CD4-positive, CD25-positive, alpha-beta regulatory T cell (primary cell): ENCODE measurements at regions not wholly inside any gene's neighbourhood (a gene's known extent, or its start where the extent isn't known, plus 50 kb on each side); places are given as distances from the start of the nearest gene placed in this dataset.

Experiments used
- ATAC-seq, 2 donors: fragments of 150-1000 bp; cut with Tn5 transposase; one replicate each; pipeline ENCODE4 v1.10.0; 2021; ENCODE audit warnings: low read depth in 2 of 2, moderate number of reproducible peaks in 2 of 2, moderate library complexity in 1 of 2
- DNase-seq, 3 donors: peaks; one replicate each; pipeline versions ENCODE4 v3.0.0 to v3.0.0-alpha.2; 2012 to 2022; ENCODE audit warnings: mixed read lengths in 1 of 3
- H3K27ac ChIP-seq: one replicate; pipeline ENCODE4 v1.7.0; 2013; ENCODE audit warnings: mild to moderate bottlenecking, low read length; ENCODE audit not compliant: insufficient read depth, poor library complexity, severe bottlenecking
- H3K27me3 ChIP-seq: one replicate; pipeline ENCODE4 v1.7.0; 2013; ENCODE audit warnings: low read length; ENCODE audit not compliant: control insufficient read depth, insufficient read depth
- H3K36me3 ChIP-seq: one replicate; pipeline ENCODE4 v1.7.0; 2013; ENCODE audit warnings: mild to moderate bottlenecking, low read length, moderate library complexity; ENCODE audit not compliant: control insufficient read depth, insufficient read depth
- H3K4me1 ChIP-seq: 2 replicates; pipeline ENCODE4 v1.7.0; 2013; ENCODE audit warnings: mild to moderate bottlenecking, low read length; ENCODE audit not compliant: insufficient read depth, control insufficient read depth, poor library complexity, severe bottlenecking
- H3K4me3 ChIP-seq: one replicate; pipeline ENCODE4 v1.7.0; 2013; ENCODE audit warnings: low read depth, mild to moderate bottlenecking, low read length, moderate library complexity
- H3K9me3 ChIP-seq, 2 experiments: 1 replicate in 1 of 2; 2 replicates in 1 of 2; pipeline ENCODE4 v1.7.0; 2013; ENCODE audit warnings: low read length in 2 of 2, mild to moderate bottlenecking in 1 of 2, moderate library complexity in 1 of 2; ENCODE audit not compliant: control insufficient read depth in 2 of 2
- H3K27ac Mint-ChIP-seq, 3 donors: one replicate each; pipeline ENCODE4 v1.8.0; 2020 to 2022; ENCODE audit warnings: mild to moderate bottlenecking in 3 of 3, mixed read lengths in 3 of 3, moderate library complexity in 2 of 3
- H3K27me3 Mint-ChIP-seq: one replicate; pipeline ENCODE4 v1.8.0; 2022; ENCODE audit warnings: mild to moderate bottlenecking, mixed read lengths
- H3K36me3 Mint-ChIP-seq: one replicate; pipeline ENCODE4 v1.8.0; 2020; ENCODE audit warnings: mixed read lengths
- H3K4me1 Mint-ChIP-seq, 4 donors: one replicate each; pipeline ENCODE4 v1.8.0; 2020 to 2022; ENCODE audit warnings: mixed read lengths in 4 of 4, mild to moderate bottlenecking in 1 of 4
- H3K4me3 Mint-ChIP-seq, 4 donors: one replicate each; pipeline ENCODE4 v1.8.0; 2020 to 2022; ENCODE audit warnings: mild to moderate bottlenecking in 4 of 4, mixed read lengths in 4 of 4, moderate library complexity in 3 of 4
- H3K9me3 Mint-ChIP-seq, 7 donors: one replicate each; pipeline ENCODE4 v1.8.0; 2020 to 2022; ENCODE audit warnings: mixed read lengths in 7 of 7, mild to moderate bottlenecking in 3 of 7, moderate library complexity in 2 of 7

- H3K36me3 Mint-ChIP-seq = no peaks in the 10 kb centered on the region
- ATAC-seq (no peak), DNase-seq (no peak)
- H3K9me3 ChIP-seq = no peaks in the 10 kb centered on the region
- no peaks in the 10 kb centered on the region for H3K9me3 Mint-ChIP-seq
- no peaks in the 10 kb centered on the region for H3K4me1 ChIP-seq
- H3K27me3 ChIP-seq = no peaks in the 10 kb centered on the region
- peaks cover 0 to 12% (median 7%) of the 10 kb centered on the region in 4 donors for H3K4me1 Mint-ChIP-seq
- H3K36me3 ChIP-seq = no peaks in the 10 kb centered on the region
- peak overlapping the region in 3 of 4 donors; percentile 22 to 25 (median 24) for H3K4me3 Mint-ChIP-seq
- H3K4me3 ChIP-seq = no peak overlapping the region
- H3K27me3 Mint-ChIP-seq = no peaks in the 10 kb centered on the region
- H3K27ac Mint-ChIP-seq = no peak overlapping the region
- H3K27ac ChIP-seq = no peak overlapping the region
These were observed 67.0 kb upstream of the SERTAD2 start for GRCh38 chr2:64720535-64721319.

GRCh38 chr2:64721320-64721623 is 67.6 kb upstream of the SERTAD2 start:
- H3K9me3 Mint-ChIP-seq = no peaks in the 10 kb centered on the region
- Histone ChIP-seq H3K36me3 (no peaks in the 10 kb centered on the region), H3K27me3 (no peaks in the 10 kb centered on the region), H3K4me1 (peaks cover 3% of the 10 kb centered on the region), H3K9me3 (no peaks in the 10 kb centered on the region), H3K4me3 (no peak overlapping the region), H3K27ac (no peak overlapping the region)
- H3K27me3 Mint-ChIP-seq = no peaks in the 10 kb centered on the region
- no peaks in the 10 kb centered on the region for H3K36me3 Mint-ChIP-seq
- DNase-seq (no peak), ATAC-seq (no peak)
- no peak overlapping the region for H3K27ac Mint-ChIP-seq
- H3K4me3 Mint-ChIP-seq = peak overlapping the region in 3 of 4 donors; percentile 22 to 25 (median 24)
- H3K4me1 Mint-ChIP-seq = peaks cover 0 to 12% (median 10%) of the 10 kb centered on the region in 4 donors

DNA sequence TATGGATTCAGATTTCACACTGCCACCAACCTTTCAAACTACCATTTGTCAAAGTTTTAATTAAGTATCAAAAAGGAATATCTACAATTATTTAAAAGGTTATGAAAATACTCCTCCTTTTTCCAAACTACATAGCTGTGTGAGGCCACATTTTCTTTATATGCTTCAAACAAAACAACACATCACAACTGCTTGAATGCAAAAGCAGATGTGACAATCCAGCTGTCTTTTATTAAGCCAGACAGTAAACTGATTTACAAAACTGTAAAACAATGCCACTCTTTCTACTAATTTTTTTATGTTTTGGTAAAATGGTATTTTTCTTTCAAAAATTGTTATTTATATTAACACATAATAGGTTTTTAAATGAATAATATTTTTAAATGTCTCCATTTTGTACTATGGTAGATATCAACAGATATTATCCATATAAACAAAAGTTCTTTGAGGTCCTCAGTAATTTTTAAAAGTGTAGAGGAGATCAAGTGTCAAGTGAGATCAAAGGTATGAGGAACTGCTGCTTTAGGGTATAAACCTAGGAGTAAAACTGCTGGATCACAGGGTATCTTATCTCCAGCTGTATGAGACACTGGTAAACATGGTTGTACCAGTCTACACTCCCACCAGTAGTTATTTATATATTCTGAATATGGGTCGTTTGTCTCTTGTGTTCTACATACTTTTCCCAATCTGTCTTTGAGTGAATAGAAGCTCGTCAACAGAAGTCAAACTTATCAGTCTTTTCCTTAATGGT is 68.8 kb upstream of the SERTAD2 start:
- Histone ChIP-seq H3K27ac (no peak overlapping the region), H3K27me3 (no peaks in the 10 kb centered on the region), H3K4me1 (peaks cover 14% of the 10 kb centered on the region), H3K36me3 (no peaks in the 10 kb centered on the region), H3K4me3 (no peak overlapping the region), H3K9me3 (no peaks in the 10 kb centered on the region)
- Mint-ChIP-seq H3K4me3 (no peak overlapping the region), H3K27me3 (no peaks in the 10 kb centered on the region), H3K27ac (no peak overlapping the region), H3K4me1 (peaks cover 9 to 22% (median 18%) of the 10 kb centered on the region in 4 donors), H3K9me3 (no peaks in the 10 kb centered on the region), H3K36me3 (no peaks in the 10 kb centered on the region)
- no peak for ATAC-seq
- no peak for DNase-seq

DNA sequence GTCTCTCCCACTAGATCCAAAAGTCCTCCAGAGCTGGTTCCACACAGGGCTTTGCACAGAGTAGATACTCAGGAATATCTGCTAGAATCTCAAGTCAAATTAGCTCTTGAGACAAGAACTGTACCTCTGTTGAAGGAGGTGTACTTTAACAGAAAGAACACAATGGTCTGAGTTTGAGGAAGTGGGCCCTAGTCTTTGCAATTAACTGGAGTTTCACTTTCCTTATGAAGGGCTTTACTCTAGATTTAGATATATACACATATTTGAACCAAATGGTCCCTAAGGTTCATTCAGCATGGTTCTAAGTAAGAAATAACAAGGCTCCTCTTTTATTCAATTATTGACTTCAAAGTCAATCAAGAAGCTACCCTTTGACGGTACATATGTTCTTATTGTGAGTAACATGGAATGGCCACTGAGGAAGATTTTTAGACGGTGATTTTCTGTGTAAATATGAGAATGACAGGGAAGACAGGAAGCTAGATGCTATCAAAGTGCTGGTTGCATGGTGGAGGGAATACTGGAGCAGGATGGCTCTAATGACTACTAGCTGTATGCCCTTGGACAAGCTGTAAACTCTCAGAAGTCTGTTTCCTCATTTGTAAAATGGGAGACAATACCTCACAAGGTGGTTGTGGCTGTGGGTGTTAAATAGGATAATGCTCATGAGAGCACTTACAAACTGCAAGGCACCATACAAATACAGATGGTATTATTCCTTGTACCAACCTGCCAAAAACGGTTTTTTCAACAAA is 73.5 kb upstream of the SERTAD2 start:
- DNase-seq (peak in 2 of 3 donors; percentile 41 to 80), ATAC-seq (peak; percentile 76 to 79)
- H3K27ac ChIP-seq = peak overlapping the region; percentile 61
- H3K9me3 Mint-ChIP-seq = no peaks in the 10 kb centered on the region
- H3K36me3 Mint-ChIP-seq = no peaks in the 10 kb centered on the region
- H3K4me3 ChIP-seq = peak overlapping the region; percentile 77
- H3K27me3 Mint-ChIP-seq = no peaks in the 10 kb centered on the region
- H3K4me1 ChIP-seq = peaks cover 30% of the 10 kb centered on the region
- H3K27ac Mint-ChIP-seq = peak overlapping the region; percentile 89 to 93 (median 93)
- peaks cover 25 to 51% (median 43%) of the 10 kb centered on the region in 4 donors for H3K4me1 Mint-ChIP-seq
- H3K4me3 Mint-ChIP-seq = peak overlapping the region; percentile 27 to 82 (median 70)
- H3K36me3 ChIP-seq = no peaks in the 10 kb centered on the region
- H3K27me3 ChIP-seq = no peaks in the 10 kb centered on the region
- H3K9me3 ChIP-seq = no peaks in the 10 kb centered on the region

DNA sequence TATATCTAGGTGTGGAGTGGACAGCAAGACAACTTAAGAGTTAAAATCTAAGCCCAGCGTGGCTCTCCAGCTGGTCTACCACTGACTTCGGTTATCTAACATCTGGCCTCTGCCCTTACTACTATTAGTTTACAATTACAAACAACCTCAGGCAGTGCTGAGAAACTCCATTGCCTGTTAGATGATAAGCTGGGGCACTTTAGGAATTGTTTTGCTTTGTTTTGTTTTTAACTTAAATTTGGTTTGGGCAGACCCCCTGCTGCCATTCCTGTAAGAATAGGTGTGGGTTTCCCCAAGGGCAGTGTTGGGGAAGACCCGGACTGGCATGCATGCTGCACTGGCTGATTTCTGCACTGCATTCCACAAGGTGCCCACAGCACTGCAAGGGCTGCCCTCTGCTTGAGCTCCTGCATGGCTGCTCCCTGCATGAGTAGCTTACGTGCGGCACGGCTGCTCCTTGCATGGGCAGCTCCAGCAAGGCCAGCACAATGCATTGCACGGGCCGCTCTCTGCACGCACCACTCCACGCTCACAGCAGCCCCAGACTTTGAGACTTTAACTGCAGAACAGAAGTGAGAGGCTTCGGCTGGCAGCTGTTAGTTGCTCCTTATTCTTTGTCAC is 74.2 kb upstream of the SERTAD2 start:
- Mint-ChIP-seq H3K27ac (peak overlapping the region; percentile 89 to 93 (median 93)), H3K36me3 (no peaks in the 10 kb centered on the region), H3K4me1 (peaks cover 25 to 51% (median 43%) of the 10 kb centered on the region in 4 donors), H3K27me3 (no peaks in the 10 kb centered on the region), H3K9me3 (no peaks in the 10 kb centered on the region), H3K4me3 (peak overlapping the region; percentile 24 to 82 (median 48))
- ATAC-seq (no peak), DNase-seq (peak in 1 of 3 donors; percentile 15)
- Histone ChIP-seq H3K27me3 (no peaks in the 10 kb centered on the region), H3K27ac (peak overlapping the region; percentile 61), H3K36me3 (no peaks in the 10 kb centered on the region), H3K4me1 (peaks cover 30% of the 10 kb centered on the region), H3K4me3 (peak overlapping the region; percentile 77), H3K9me3 (no peaks in the 10 kb centered on the region)

- no peaks in the 10 kb centered on the region for H3K27me3 Mint-ChIP-seq
- H3K9me3 Mint-ChIP-seq = no peaks in the 10 kb centered on the region
- no peaks in the 10 kb centered on the region for H3K27me3 ChIP-seq
- H3K36me3 ChIP-seq = no peaks in the 10 kb centered on the region
- H3K9me3 ChIP-seq = no peaks in the 10 kb centered on the region
- ATAC-seq (peak; percentile 42 to 45), DNase-seq (peak; percentile 11 to 64 (median 38))
- peaks cover 25 to 52% (median 46%) of the 10 kb centered on the region in 4 donors for H3K4me1 Mint-ChIP-seq
- H3K27ac Mint-ChIP-seq = peak overlapping the region; percentile 95 to 98 (median 96)
- H3K4me1 ChIP-seq = peaks cover 30% of the 10 kb centered on the region
- peak overlapping the region; percentile 74 for H3K27ac ChIP-seq
- peaks cover 8% of the 10 kb centered on the region for H3K36me3 Mint-ChIP-seq
- peak overlapping the region; percentile 70 to 96 (median 88) for H3K4me3 Mint-ChIP-seq
- H3K4me3 ChIP-seq = peak overlapping the region; percentile 87
These were observed 77.0 kb upstream of the SERTAD2 start for GRCh38 chr2:64730551-64731262.

GRCh38 chr2:64731263-64731643 is 77.5 kb upstream of the SERTAD2 start:
- H3K4me1 ChIP-seq = peaks cover 27% of the 10 kb centered on the region
- H3K36me3 ChIP-seq = no peaks in the 10 kb centered on the region
- Mint-ChIP-seq H3K4me1 (peaks cover 25 to 52% (median 45%) of the 10 kb centered on the region in 4 donors), H3K4me3 (peak overlapping the region; percentile 70 to 96 (median 88)), H3K9me3 (no peaks in the 10 kb centered on the region), H3K27ac (peak overlapping the region; percentile 95 to 98 (median 96)), H3K27me3 (no peaks in the 10 kb centered on the region), H3K36me3 (peaks cover 8% of the 10 kb centered on the region)
- peak overlapping the region; percentile 74 for H3K27ac ChIP-seq
- H3K27me3 ChIP-seq = no peaks in the 10 kb centered on the region
- no peak for ATAC-seq
- peak overlapping the region; percentile 87 for H3K4me3 ChIP-seq
- no peaks in the 10 kb centered on the region for H3K9me3 ChIP-seq
- no peak for DNase-seq
